ENCODE measurements at regions not wholly inside any gene's neighbourhood (a gene's known extent, or its start where the extent isn't known, plus 50 kb on each side); places are given as distances from the start of the nearest gene placed in this dataset.

GRCh38 chr13:111005808-111006505 lies 91.1 kb upstream of the ANKRD10 start:
- WGBS (ENCODE audit: insufficient coverage) = 94% methylated on average over 13 of the region's 16 CpGs
- Histone ChIP-seq H2AFZ (ENCODE audit: insufficient read depth, low read depth, low read length, poor library complexity, severe bottlenecking) (no peak overlapping the region), H3K27ac (ENCODE audit: low read depth in 1 of 2, low read length in 2 of 2) (no peak overlapping the region), H3K9me3 (replicated peaks in 1 of 2; ENCODE audit: control insufficient read depth in 1 of 2, insufficient read depth in 1 of 2, low read length in 2 of 2) (peaks cover 0 to 16% of the 10 kb centered on the region in 2 donors), H4K20me1 (ENCODE audit: insufficient read depth, low read length) (no peaks in the 10 kb centered on the region), H3K4me3 (replicated peaks in 1 of 3; ENCODE audit: low read depth in 2 of 3, low read length in 3 of 3) (no peak overlapping the region), H3K4me1 (ENCODE audit: control insufficient read depth in 1 of 2, insufficient read depth in 2 of 2, low read length in 2 of 2) (no peaks in the 10 kb centered on the region), H3K4me2 (replicated peaks; ENCODE audit: extremely low read depth, low read length, poor library complexity, severe bottlenecking) (no peak overlapping the region), H3K9ac (ENCODE audit: insufficient read depth, low read length, poor library complexity, severe bottlenecking) (no peak overlapping the region), H3K27me3 (ENCODE audit: control insufficient read depth in 2 of 2, insufficient read depth in 2 of 2, low read length in 2 of 2) (no peaks in the 10 kb centered on the region), H3K36me3 (replicated peaks in 1 of 2; ENCODE audit: control insufficient read depth in 1 of 2, insufficient read depth in 2 of 2, low read length in 2 of 2) (no peaks in the 10 kb centered on the region), H3K79me2 (ENCODE audit: insufficient read depth, low read length) (no peaks in the 10 kb centered on the region)
- Mint-ChIP-seq H3K4me3 (no peak overlapping the region), H3K36me3 (no peaks in the 10 kb centered on the region), H3K27me3 (ENCODE audit: low read depth in 3 of 3) (peaks cover 5 to 7% (median 5%) of the 10 kb centered on the region in 3 donors), H3K27ac (no peak overlapping the region), H3K4me1 (no peaks in the 10 kb centered on the region), H3K9me3 (peaks cover 5 to 18% (median 12%) of the 10 kb centered on the region in 7 donors)
- DNase-seq = no peak
- no peak for TF ChIP-seq CTCF (IDR thresholded peaks at IDR 0.05)
- intact Hi-C loops (cut with micrococcal nuclease) = no loop called here

DNA sequence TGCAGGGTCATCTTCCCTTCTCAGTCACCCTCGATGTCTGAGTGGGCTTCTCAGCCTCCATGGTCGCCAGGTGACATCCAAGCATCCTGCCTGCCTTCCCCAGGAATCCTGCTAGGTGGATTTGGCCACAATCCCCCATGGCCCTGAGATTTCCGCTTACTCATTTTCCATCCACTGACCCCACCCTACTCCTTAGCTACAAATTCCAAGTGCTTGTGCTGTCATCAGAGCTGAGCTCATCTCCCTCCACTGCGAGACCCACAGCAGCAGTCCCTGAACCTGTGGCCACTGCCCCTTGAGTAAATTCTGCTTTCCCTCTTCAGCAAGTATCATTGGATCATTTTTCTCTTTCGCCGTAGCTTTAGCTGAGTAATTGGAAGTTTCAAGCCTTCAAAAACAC lies 90.5 kb upstream of the ANKRD10 start:
- Histone ChIP-seq H3K27ac (ENCODE audit: low read depth in 1 of 2, low read length in 2 of 2) (no peak overlapping the region), H3K4me1 (ENCODE audit: control insufficient read depth in 1 of 2, insufficient read depth in 2 of 2, low read length in 2 of 2) (no peaks in the 10 kb centered on the region), H4K20me1 (ENCODE audit: insufficient read depth, low read length) (no peaks in the 10 kb centered on the region), H3K9ac (ENCODE audit: insufficient read depth, low read length, poor library complexity, severe bottlenecking) (no peak overlapping the region), H3K36me3 (replicated peaks in 1 of 2; ENCODE audit: control insufficient read depth in 1 of 2, insufficient read depth in 2 of 2, low read length in 2 of 2) (no peaks in the 10 kb centered on the region), H3K4me3 (replicated peaks in 1 of 3; ENCODE audit: low read depth in 2 of 3, low read length in 3 of 3) (no peak overlapping the region), H2AFZ (ENCODE audit: insufficient read depth, low read depth, low read length, poor library complexity, severe bottlenecking) (no peak overlapping the region), H3K27me3 (ENCODE audit: control insufficient read depth in 2 of 2, insufficient read depth in 2 of 2, low read length in 2 of 2) (no peaks in the 10 kb centered on the region), H3K9me3 (replicated peaks in 1 of 2; ENCODE audit: control insufficient read depth in 1 of 2, insufficient read depth in 1 of 2, low read length in 2 of 2) (peaks cover 0 to 16% of the 10 kb centered on the region in 2 donors), H3K4me2 (replicated peaks; ENCODE audit: extremely low read depth, low read length, poor library complexity, severe bottlenecking) (no peak overlapping the region), H3K79me2 (ENCODE audit: insufficient read depth, low read length) (no peaks in the 10 kb centered on the region)
- Mint-ChIP-seq H3K27ac (no peak overlapping the region), H3K9me3 (peaks cover 5 to 18% (median 12%) of the 10 kb centered on the region in 7 donors), H3K27me3 (ENCODE audit: low read depth in 3 of 3) (peaks cover 5 to 7% (median 5%) of the 10 kb centered on the region in 3 donors), H3K4me3 (no peak overlapping the region), H3K4me1 (no peaks in the 10 kb centered on the region), H3K36me3 (no peaks in the 10 kb centered on the region)
- intact Hi-C loops (cut with micrococcal nuclease) = no loop called here
- WGBS (ENCODE audit: insufficient coverage) = 91% methylated on average over 5 of the region's 6 CpGs
- no peak for DNase-seq
- no peak for TF ChIP-seq CTCF (IDR thresholded peaks at IDR 0.05)
